ENCODE measurements at regions not wholly inside any gene's neighbourhood (a gene's known extent, or its start where the extent isn't known, plus 50 kb on each side); places are given as distances from the start of the nearest gene placed in this dataset.
"Not testable (repeated sequence)": the region's sequence is repeated elsewhere in the genome, so short reads cannot be mapped to it uniquely, and the experiment has no call there.

GRCh38 chr6:139917951-139918630, 543.6 kb upstream of the CITED2 start:
- DNase-seq: no peak

- no peak for DNase-seq
Observed at GRCh38 chr6:139914910-139915309, 540.5 kb upstream of the CITED2 start.

- DNase-seq: no peak
Observed at GRCh38 chr6:139912735-139913400, 538.4 kb upstream of the CITED2 start.

GRCh38 chr6:139909992-139910391, 535.5 kb upstream of the CITED2 start:
- no peak for DNase-seq

GRCh38 chr6:139905404-139906052, 531.1 kb upstream of the CITED2 start:
- DNase-seq: no peak

- no peak for DNase-seq
Observed at GRCh38 chr6:139904568-139904967, 530.1 kb upstream of the CITED2 start.

- DNase-seq: no peak
Observed at GRCh38 chr6:139904158-139904533, 529.7 kb upstream of the CITED2 start.

GRCh38 chr6:139903411-139904157, 529.1 kb upstream of the CITED2 start:
- DNase-seq: no peak

- no peak for DNase-seq
Observed at GRCh38 chr6:139895205-139895793, 520.9 kb upstream of the CITED2 start.

GRCh38 chr6:139894271-139894670, 519.8 kb upstream of the CITED2 start:
- no peak for DNase-seq

- DNase-seq: no peak
Observed at GRCh38 chr6:139891471-139891870, 517.0 kb upstream of the CITED2 start.

GRCh38 chr6:139888681-139889122, 514.3 kb upstream of the CITED2 start:
- DNase-seq: no peak

- DNase-seq: no peak
Observed at GRCh38 chr6:139887275-139887674, 512.8 kb upstream of the CITED2 start.

- DNase-seq: no peak
Observed at GRCh38 chr6:139886396-139886795, 511.9 kb upstream of the CITED2 start.

GRCh38 chr6:139885909-139886308, 511.5 kb upstream of the CITED2 start:
- DNase-seq: no peak

GRCh38 chr6:139883776-139884175, 509.3 kb upstream of the CITED2 start:
- DNase-seq: no peak

- no peak for DNase-seq
Observed at GRCh38 chr6:139882977-139883728, 508.7 kb upstream of the CITED2 start.

GRCh38 chr6:139882234-139882633, 507.8 kb upstream of the CITED2 start:
- no peak for DNase-seq

- no peak for DNase-seq
Observed at GRCh38 chr6:139881728-139882211, 507.3 kb upstream of the CITED2 start.

- DNase-seq: no peak
Observed at GRCh38 chr6:139881236-139881635, 506.8 kb upstream of the CITED2 start.

- no peak for DNase-seq
Observed at GRCh38 chr6:139879823-139880356, 505.4 kb upstream of the CITED2 start.

- DNase-seq: not testable (repeated sequence)
Observed at GRCh38 chr6:139879241-139879640, 504.8 kb upstream of the CITED2 start.
